ENCODE measurements at regions not wholly inside any gene's neighbourhood (a gene's known extent, or its start where the extent isn't known, plus 50 kb on each side); places are given as distances from the start of the nearest gene placed in this dataset.

GRCh38 chr13:33953203-33953602, 135.3 kb downstream of the RFC3 start:
- no peak for DNase-seq

GRCh38 chr13:33953781-33954180, 135.8 kb downstream of the RFC3 start:
- DNase-seq, result no peak

GRCh38 chr13:33956346-33956745, 138.4 kb downstream of the RFC3 start:
- DNase-seq, result no peak

- DNase-seq, result no peak
These were observed 139.6 kb downstream of the RFC3 start for GRCh38 chr13:33957497-33957905.

GRCh38 chr13:33958964-33959363, 141.0 kb downstream of the RFC3 start:
- DNase-seq, result no peak

- no peak for DNase-seq
These were observed 145.2 kb downstream of the RFC3 start for GRCh38 chr13:33963134-33963533.

GRCh38 chr13:33963895-33964294, 145.9 kb downstream of the RFC3 start:
- DNase-seq, result no peak

GRCh38 chr13:33968520-33969507, 150.9 kb downstream of the RFC3 start:
- no peak for DNase-seq

- no peak for DNase-seq
These were observed 153.0 kb downstream of the RFC3 start for GRCh38 chr13:33970746-33971561.

GRCh38 chr13:33971562-33971819, 153.5 kb downstream of the RFC3 start:
- DNase-seq, result no peak

- DNase-seq, result no peak
These were observed 155.2 kb downstream of the RFC3 start for GRCh38 chr13:33973194-33973593.

GRCh38 chr13:33976965-33977364, 159.0 kb downstream of the RFC3 start:
- DNase-seq, result no peak

GRCh38 chr13:33978653-33979052, 160.7 kb downstream of the RFC3 start:
- no peak for DNase-seq

- DNase-seq, result no peak
These were observed 175.0 kb downstream of the RFC3 start for GRCh38 chr13:33992881-33993336.

- DNase-seq, result no peak
These were observed 176.2 kb downstream of the RFC3 start for GRCh38 chr13:33994198-33994597.

- DNase-seq, result no peak
These were observed 177.0 kb downstream of the RFC3 start for GRCh38 chr13:33994826-33995502.

GRCh38 chr13:33996636-33997035, 178.7 kb downstream of the RFC3 start:
- no peak for DNase-seq

- no peak for DNase-seq
These were observed 179.6 kb downstream of the RFC3 start for GRCh38 chr13:33997574-33997973.

GRCh38 chr13:33999811-34000605, 182.1 kb downstream of the RFC3 start:
- no peak for DNase-seq

- no peak for DNase-seq
These were observed 183.0 kb downstream of the RFC3 start for GRCh38 chr13:34000955-34001354.

- no peak for DNase-seq
These were observed 183.4 kb downstream of the RFC3 start for GRCh38 chr13:34001389-34001788.

- no peak for DNase-seq
These were observed 184.2 kb downstream of the RFC3 start for GRCh38 chr13:34002141-34002540.

- DNase-seq, result no peak
These were observed 185.0 kb downstream of the RFC3 start for GRCh38 chr13:34002924-34003323.

Data from cerebellar nuclear complex (tissue), 1 donor.